A549 (cell line): ENCODE measurements at regions not wholly inside any gene's neighbourhood (a gene's known extent, or its start where the extent isn't known, plus 50 kb on each side); places are given as distances from the start of the nearest gene placed in this dataset.

Experiments
- CTCF ChIP-seq: fragments of >200 bp; sonication (Bioruptor Twin); formaldehyde crosslinking; IDR thresholded peaks from 3 replicates; pipeline ENCODE4 v1.5.1; 2016
- ELK1 ChIP-seq: fragments of 150-350 bp; IDR thresholded peaks from 2 replicates; pipeline ENCODE4 v1.6.1; 2014; ENCODE audit warnings: low read depth, mild to moderate bottlenecking, low read length
- HMGXB4 ChIP-seq: fragments of 250-450 bp; sonication (Bioruptor Pico); IDR thresholded peaks from 2 replicates; pipeline ENCODE4 v1.5.0; 2021; ENCODE audit warnings: mild to moderate bottlenecking, moderate library complexity, borderline replicate concordance
- MAX ChIP-seq: IDR thresholded peaks from 2 replicates; pipeline ENCODE4 v1.6.1; 2012
- REST ChIP-seq: fragments of 200-600 bp; sonication (generic); IDR thresholded peaks from 2 replicates; pipeline ENCODE4 v1.6.1; 2016; ENCODE audit warnings: antibody characterized with exemption, mild to moderate bottlenecking, moderate library complexity
- RFX5 ChIP-seq: fragments of 450-650 bp; IDR thresholded peaks from 2 replicates; pipeline ENCODE4 v1.7.1; 2014; ENCODE audit warnings: antibody characterized with exemption, mild to moderate bottlenecking, moderate library complexity
- SMC3 ChIP-seq: fragments of >200 bp; sonication (Bioruptor Twin); formaldehyde crosslinking; IDR thresholded peaks from 3 replicates; pipeline ENCODE4 v1.6.1; 2018; ENCODE audit warnings: inconsistent platforms

GRCh38 chr1:220430586-220430985, 97.3 kb upstream of the MARK1 start:
- no peak for TF ChIP-seq CTCF
- TF ChIP-seq REST = no peak
- TF ChIP-seq MAX = no peak
- TF ChIP-seq SMC3 = no peak
- TF ChIP-seq ELK1 = no peak
- TF ChIP-seq RFX5 = no peak
- no peak for TF ChIP-seq HMGXB4
